Mesendoderm (in vitro differentiated cells): ENCODE measurements at regions not wholly inside any gene's neighbourhood (a gene's known extent, or its start where the extent isn't known, plus 50 kb on each side); places are given as distances from the start of the nearest gene placed in this dataset.
"Not testable (repeated sequence)": the region's sequence is repeated elsewhere in the genome, so short reads cannot be mapped to it uniquely, and the experiment has no call there.

Source experiments
- DNase-seq: peaks from one replicate; pipeline ENCODE4 v3.0.0; 2013
- H2AK5ac ChIP-seq: 2 replicates; pipeline ENCODE4 v1.6.1; 2013; ENCODE audit warnings: low read length, inconsistent platforms
- H2BK120ac ChIP-seq: 2 replicates; pipeline ENCODE4 v1.6.1; 2013; ENCODE audit warnings: low read depth, mild to moderate bottlenecking, low read length, moderate library complexity, mixed read lengths
- H2BK15ac ChIP-seq: replicated peaks from 2 replicates; pipeline ENCODE4 v1.6.1; 2013; ENCODE audit warnings: low read depth, mild to moderate bottlenecking, moderate library complexity
- H2BK5ac ChIP-seq: 2 replicates; pipeline ENCODE4 v1.6.1; 2013; ENCODE audit warnings: low read length, inconsistent platforms
- H3K18ac ChIP-seq: 2 replicates; pipeline ENCODE4 v1.6.1; 2013; ENCODE audit warnings: mild to moderate bottlenecking, low read length, mixed read lengths
- H3K23ac ChIP-seq: one replicate; pipeline ENCODE4 v1.6.1; 2013; ENCODE audit warnings: low read length
- H3K27ac ChIP-seq: 2 replicates; pipeline ENCODE4 v1.5.1; 2013; ENCODE audit warnings: low read depth, mild to moderate bottlenecking, inconsistent platforms, low read length, moderate library complexity
- H3K27me3 ChIP-seq: 2 replicates; pipeline ENCODE4 v1.6.1; 2013; ENCODE audit warnings: low read length, control low read depth, mild to moderate bottlenecking, inconsistent platforms; ENCODE audit not compliant: insufficient read depth, poor library complexity
- H3K36me3 ChIP-seq: 2 replicates; pipeline ENCODE4 v1.6.1; 2013; ENCODE audit warnings: low read length, inconsistent platforms; ENCODE audit not compliant: control insufficient read depth, insufficient read depth
- H3K4ac ChIP-seq: one replicate; pipeline ENCODE4 v1.6.1; 2013; ENCODE audit warnings: low read depth, mild to moderate bottlenecking, low read length, moderate library complexity
- H3K4me1 ChIP-seq: 2 replicates; pipeline ENCODE4 v1.6.1; 2013; ENCODE audit warnings: low read depth, low read length, inconsistent platforms; ENCODE audit not compliant: control insufficient read depth
- H3K4me2 ChIP-seq: 2 replicates; pipeline ENCODE4 v1.6.1; 2013; ENCODE audit warnings: low read length
- H3K4me3 ChIP-seq: 2 replicates; pipeline ENCODE4 v1.5.1; 2013; ENCODE audit warnings: mild to moderate bottlenecking, low read length
- H3K56ac ChIP-seq: one replicate; pipeline ENCODE4 v1.6.1; 2013; ENCODE audit warnings: low read length
- H3K79me1 ChIP-seq: 2 replicates; pipeline ENCODE4 v1.6.1; 2013; ENCODE audit warnings: low read length, inconsistent platforms
- H3K79me2 ChIP-seq: 2 replicates; pipeline ENCODE4 v1.6.1; 2013; ENCODE audit warnings: mild to moderate bottlenecking, low read length; ENCODE audit not compliant: control insufficient read depth, insufficient read depth
- H3K9ac ChIP-seq: 2 replicates; pipeline ENCODE4 v1.6.1; 2013; ENCODE audit warnings: low read length, inconsistent platforms
- H4K5ac ChIP-seq: one replicate; pipeline ENCODE4 v1.6.1; 2013; ENCODE audit warnings: low read length
- H4K8ac ChIP-seq: one replicate; pipeline ENCODE4 v1.6.1; 2013; ENCODE audit warnings: low read depth, mild to moderate bottlenecking, control low read depth, low read length, moderate library complexity
- WGBS: extraction: QIAGEN DNeasy Blood & Tissue Kit; methylation state at CpG from one replicate; pipeline ENCODE4 v1.1.7; 2013; ENCODE audit warnings: low lambda C conversion rate, missing lambda C conversion rate; ENCODE audit not compliant: insufficient coverage; ENCODE audit errors: extremely low coverage; 5-methylcytosine and 5-hydroxymethylcytosine counted together

- not testable (repeated sequence) for H2AK5ac ChIP-seq, H4K5ac ChIP-seq, H3K23ac ChIP-seq, H2BK15ac ChIP-seq, H3K79me2 ChIP-seq, H3K9ac ChIP-seq, H3K4me2 ChIP-seq, H3K4ac ChIP-seq, H3K79me1 ChIP-seq, H3K27me3 ChIP-seq, H3K18ac ChIP-seq, H3K4me1 ChIP-seq, H2BK120ac ChIP-seq, H3K27ac ChIP-seq, H4K8ac ChIP-seq, H3K36me3 ChIP-seq, DNase-seq, H3K4me3 ChIP-seq, H3K56ac ChIP-seq, H2BK5ac ChIP-seq
- WGBS: no CpG with 5 or more reads among the region's 5 CpGs
These were observed 192.4 kb upstream of the C16orf82 start for GRCh38 chr16:26874318-26874717.

GRCh38 chr16:26877421-26877820, 189.3 kb upstream of the C16orf82 start:
- no peaks in the 10 kb centered on the region for H3K79me1 ChIP-seq
- H3K36me3 ChIP-seq: no peaks in the 10 kb centered on the region
- no peak overlapping the region for H2AK5ac ChIP-seq
- no peak for DNase-seq
- no peak overlapping the region for H4K5ac ChIP-seq
- no peak overlapping the region for H3K18ac ChIP-seq
- no peak overlapping the region for H2BK15ac ChIP-seq
- no peak overlapping the region for H3K27ac ChIP-seq
- H3K9ac ChIP-seq: no peak overlapping the region
- no peak overlapping the region for H2BK5ac ChIP-seq
- H3K79me2 ChIP-seq: no peaks in the 10 kb centered on the region
- no peak overlapping the region for H2BK120ac ChIP-seq
- no peak overlapping the region for H3K4ac ChIP-seq
- no peak overlapping the region for H3K23ac ChIP-seq
- no peaks in the 10 kb centered on the region for H3K4me1 ChIP-seq
- H3K56ac ChIP-seq: no peak overlapping the region
- no CpG with 5 or more reads among the region's 3 CpGs for WGBS
- no peak overlapping the region for H4K8ac ChIP-seq
- no peaks in the 10 kb centered on the region for H3K27me3 ChIP-seq
- H3K4me2 ChIP-seq: no peak overlapping the region
- H3K4me3 ChIP-seq: no peak overlapping the region

GRCh38 chr16:26885674-26886073, 181.1 kb upstream of the C16orf82 start:
- no peaks in the 10 kb centered on the region for H3K79me2 ChIP-seq
- H3K9ac ChIP-seq: no peak overlapping the region
- H2AK5ac ChIP-seq: no peak overlapping the region
- H4K8ac ChIP-seq: no peak overlapping the region
- no peak for DNase-seq
- no peak overlapping the region for H3K18ac ChIP-seq
- no peak overlapping the region for H2BK120ac ChIP-seq
- H4K5ac ChIP-seq: no peak overlapping the region
- H3K4me3 ChIP-seq: no peak overlapping the region
- no peak overlapping the region for H2BK15ac ChIP-seq
- WGBS: no CpG with 5 or more reads among the region's 1 CpG
- H3K4ac ChIP-seq: no peak overlapping the region
- no peak overlapping the region for H3K4me2 ChIP-seq
- no peaks in the 10 kb centered on the region for H3K36me3 ChIP-seq
- no peaks in the 10 kb centered on the region for H3K4me1 ChIP-seq
- H2BK5ac ChIP-seq: no peak overlapping the region
- H3K23ac ChIP-seq: no peak overlapping the region
- no peak overlapping the region for H3K27ac ChIP-seq
- H3K79me1 ChIP-seq: no peaks in the 10 kb centered on the region
- H3K56ac ChIP-seq: no peak overlapping the region
- H3K27me3 ChIP-seq: no peaks in the 10 kb centered on the region

- Histone ChIP-seq H2BK120ac (no peak overlapping the region), H3K27ac (no peak overlapping the region), H3K4ac (no peak overlapping the region), H3K4me1 (no peaks in the 10 kb centered on the region), H2BK15ac (no peak overlapping the region), H3K27me3 (no peaks in the 10 kb centered on the region), H3K9ac (no peak overlapping the region), H3K23ac (no peak overlapping the region), H3K79me1 (no peaks in the 10 kb centered on the region), H3K36me3 (no peaks in the 10 kb centered on the region), H3K18ac (no peak overlapping the region), H3K4me3 (no peak overlapping the region), H2AK5ac (no peak overlapping the region), H3K56ac (no peak overlapping the region), H2BK5ac (no peak overlapping the region), H4K8ac (no peak overlapping the region), H4K5ac (no peak overlapping the region), H3K79me2 (no peaks in the 10 kb centered on the region), H3K4me2 (no peak overlapping the region)
- DNase-seq: no peak
- WGBS: no CpG with 5 or more reads among the region's 2 CpGs
These were observed 177.0 kb upstream of the C16orf82 start for GRCh38 chr16:26889740-26890139.

GRCh38 chr16:26898200-26898599, 168.5 kb upstream of the C16orf82 start:
- Histone ChIP-seq H3K27me3 (no peaks in the 10 kb centered on the region), H3K4me1 (no peaks in the 10 kb centered on the region), H3K18ac (no peak overlapping the region), H3K4me3 (no peak overlapping the region), H3K4ac (no peak overlapping the region), H3K23ac (no peak overlapping the region), H3K4me2 (no peak overlapping the region), H4K8ac (no peak overlapping the region), H2BK5ac (no peak overlapping the region), H2BK15ac (no peak overlapping the region), H4K5ac (no peak overlapping the region), H3K79me2 (no peaks in the 10 kb centered on the region), H3K27ac (no peak overlapping the region), H3K79me1 (no peaks in the 10 kb centered on the region), H2AK5ac (no peak overlapping the region), H3K9ac (no peak overlapping the region), H3K56ac (no peak overlapping the region), H3K36me3 (no peaks in the 10 kb centered on the region), H2BK120ac (no peak overlapping the region)
- no peak for DNase-seq

- H2BK120ac ChIP-seq: no peak overlapping the region
- no peaks in the 10 kb centered on the region for H3K79me1 ChIP-seq
- H3K56ac ChIP-seq: no peak overlapping the region
- no peak overlapping the region for H4K8ac ChIP-seq
- H3K4me1 ChIP-seq: no peaks in the 10 kb centered on the region
- no peak overlapping the region for H3K18ac ChIP-seq
- no peak overlapping the region for H3K9ac ChIP-seq
- no peak overlapping the region for H2BK15ac ChIP-seq
- DNase-seq: no peak
- H3K36me3 ChIP-seq: no peaks in the 10 kb centered on the region
- H4K5ac ChIP-seq: no peak overlapping the region
- no peaks in the 10 kb centered on the region for H3K27me3 ChIP-seq
- no peak overlapping the region for H2BK5ac ChIP-seq
- H3K79me2 ChIP-seq: no peaks in the 10 kb centered on the region
- no CpG with 5 or more reads among the region's 6 CpGs for WGBS
- no peak overlapping the region for H3K27ac ChIP-seq
- no peak overlapping the region for H3K4me2 ChIP-seq
- no peak overlapping the region for H3K4me3 ChIP-seq
- no peak overlapping the region for H2AK5ac ChIP-seq
- no peak overlapping the region for H3K23ac ChIP-seq
- no peak overlapping the region for H3K4ac ChIP-seq
These were observed 165.4 kb upstream of the C16orf82 start for GRCh38 chr16:26901196-26901861.
